ENCODE measurements at regions not wholly inside any gene's neighbourhood (a gene's known extent, or its start where the extent isn't known, plus 50 kb on each side); places are given as distances from the start of the nearest gene placed in this dataset.

GRCh38 chr13:81596224-81596753, 1255.4 kb upstream of the SPRY2 start:
- DNase-seq (ENCODE audit: unreplicated experiment): peak; percentile 58
- Mint-ChIP-seq H3K4me3 (ENCODE audit: unreplicated experiment) (no peak overlapping the region), H3K36me3 (ENCODE audit: insufficient read depth, unreplicated experiment) (no peaks in the 10 kb centered on the region), H3K27me3 (ENCODE audit: insufficient read depth, unreplicated experiment) (no peaks in the 10 kb centered on the region), H3K9me3 (ENCODE audit: unreplicated experiment) (no peaks in the 10 kb centered on the region), H3K4me1 (ENCODE audit: insufficient read depth, unreplicated experiment) (peaks cover 8% of the 10 kb centered on the region), H3K27ac (ENCODE audit: low read depth, unreplicated experiment) (no peak overlapping the region)
- intact Hi-C loops (cut with micrococcal nuclease): no loop called here
- POLR2A ChIA-PET: no interaction called here
- no TSS peak for BruUV-seq (replicated peaks)
- CTCF ChIA-PET: no interaction called here
- TF ChIP-seq CTCF (IDR thresholded peaks at IDR 0.05; ENCODE audit: unreplicated experiment): no peak

GRCh38 chr13:81591528-81592220, 1250.7 kb upstream of the SPRY2 start:
- no peaks in the 10 kb centered on the region for H3K36me3 Mint-ChIP-seq (ENCODE audit: insufficient read depth, unreplicated experiment)
- TF ChIP-seq CTCF (IDR thresholded peaks at IDR 0.05; ENCODE audit: unreplicated experiment): no peak
- ChIA-PET CTCF (no interaction called here), POLR2A (no interaction called here)
- H3K4me1 Mint-ChIP-seq (ENCODE audit: insufficient read depth, unreplicated experiment): peaks cover 8% of the 10 kb centered on the region
- no peaks in the 10 kb centered on the region for H3K27me3 Mint-ChIP-seq (ENCODE audit: insufficient read depth, unreplicated experiment)
- no peaks in the 10 kb centered on the region for H3K9me3 Mint-ChIP-seq (ENCODE audit: unreplicated experiment)
- intact Hi-C loops (cut with micrococcal nuclease): no loop called here
- no TSS peak for BruUV-seq (replicated peaks)
- H3K4me3 Mint-ChIP-seq (ENCODE audit: unreplicated experiment): no peak overlapping the region
- DNase-seq (ENCODE audit: unreplicated experiment): no peak
- H3K27ac Mint-ChIP-seq (ENCODE audit: low read depth, unreplicated experiment): no peak overlapping the region

- ChIA-PET POLR2A (no interaction called here), CTCF (interaction anchor here (0.8 kb wide), 1 partner anchor 224 kb away, joined by 3 read pairs; no protein-coding TSS in a partner anchor)
- no peaks in the 10 kb centered on the region for H3K9me3 Mint-ChIP-seq (ENCODE audit: unreplicated experiment)
- H3K4me3 Mint-ChIP-seq (ENCODE audit: unreplicated experiment): no peak overlapping the region
- no peaks in the 10 kb centered on the region for H3K36me3 Mint-ChIP-seq (ENCODE audit: insufficient read depth, unreplicated experiment)
- DNase-seq (ENCODE audit: unreplicated experiment): no peak
- intact Hi-C loops (cut with micrococcal nuclease): no loop called here
- H3K27me3 Mint-ChIP-seq (ENCODE audit: insufficient read depth, unreplicated experiment): no peaks in the 10 kb centered on the region
- no peak for TF ChIP-seq CTCF (IDR thresholded peaks at IDR 0.05; ENCODE audit: unreplicated experiment)
- no peak overlapping the region for H3K27ac Mint-ChIP-seq (ENCODE audit: low read depth, unreplicated experiment)
- no TSS peak for BruUV-seq (replicated peaks)
- no peaks in the 10 kb centered on the region for H3K4me1 Mint-ChIP-seq (ENCODE audit: insufficient read depth, unreplicated experiment)
These were observed 1241.5 kb upstream of the SPRY2 start for GRCh38 chr13:81582381-81582780.

- CTCF ChIA-PET: no interaction called here
- Mint-ChIP-seq H3K36me3 (ENCODE audit: insufficient read depth, unreplicated experiment) (no peaks in the 10 kb centered on the region), H3K4me3 (ENCODE audit: unreplicated experiment) (no peak overlapping the region), H3K9me3 (ENCODE audit: unreplicated experiment) (no peaks in the 10 kb centered on the region), H3K27me3 (ENCODE audit: insufficient read depth, unreplicated experiment) (no peaks in the 10 kb centered on the region), H3K27ac (ENCODE audit: low read depth, unreplicated experiment) (no peak overlapping the region), H3K4me1 (ENCODE audit: insufficient read depth, unreplicated experiment) (no peaks in the 10 kb centered on the region)
- POLR2A ChIA-PET: no interaction called here
- peak; percentile 4 for DNase-seq (ENCODE audit: unreplicated experiment)
- no peak for TF ChIP-seq CTCF (IDR thresholded peaks at IDR 0.05; ENCODE audit: unreplicated experiment)
- no TSS peak for BruUV-seq (replicated peaks)
- intact Hi-C loops (cut with micrococcal nuclease): no loop called here
These were observed 1236.8 kb upstream of the SPRY2 start for GRCh38 chr13:81577601-81578195.
